ENCODE measurements at regions not wholly inside any gene's neighbourhood (a gene's known extent, or its start where the extent isn't known, plus 50 kb on each side); places are given as distances from the start of the nearest gene placed in this dataset.

GRCh38 chr12:5195691-5196090 is 152.0 kb downstream of the KCNA5 start:
- DNase-seq (ENCODE audit: low spot score), result no peak

- no peak for DNase-seq (ENCODE audit: low spot score)
Observed at GRCh38 chr12:5197131-5197530, 153.5 kb downstream of the KCNA5 start.

- no peak for DNase-seq (ENCODE audit: low spot score)
Observed at GRCh38 chr12:5197656-5198055, 154.0 kb downstream of the KCNA5 start.

GRCh38 chr12:5200278-5201087 is 156.8 kb downstream of the KCNA5 start:
- peak; percentile 54 for DNase-seq (ENCODE audit: low spot score)

GRCh38 chr12:5201554-5202218 is 158.0 kb downstream of the KCNA5 start:
- no peak for DNase-seq (ENCODE audit: low spot score)

GRCh38 chr12:5203274-5203673 is 159.6 kb downstream of the KCNA5 start:
- DNase-seq (ENCODE audit: low spot score), result no peak

- DNase-seq (ENCODE audit: low spot score), result no peak
Observed at GRCh38 chr12:5203720-5204119, 160.0 kb downstream of the KCNA5 start.

GRCh38 chr12:5204271-5204670 is 160.6 kb downstream of the KCNA5 start:
- DNase-seq (ENCODE audit: low spot score), result no peak

GRCh38 chr12:5204831-5205230 is 161.2 kb downstream of the KCNA5 start:
- no peak for DNase-seq (ENCODE audit: low spot score)

- DNase-seq (ENCODE audit: low spot score), result no peak
Observed at GRCh38 chr12:5206401-5207175, 162.9 kb downstream of the KCNA5 start.

- DNase-seq (ENCODE audit: low spot score), result no peak
Observed at GRCh38 chr12:5210179-5210922, 166.7 kb downstream of the KCNA5 start.

- DNase-seq (ENCODE audit: low spot score), result no peak
Observed at GRCh38 chr12:5210923-5211290, 167.2 kb downstream of the KCNA5 start.

GRCh38 chr12:5213336-5213735 is 169.7 kb downstream of the KCNA5 start:
- DNase-seq (ENCODE audit: low spot score), result no peak

- no peak for DNase-seq (ENCODE audit: low spot score)
Observed at GRCh38 chr12:5213990-5214389, 170.3 kb downstream of the KCNA5 start.

GRCh38 chr12:5217936-5218335 is 174.3 kb downstream of the KCNA5 start:
- no peak for DNase-seq (ENCODE audit: low spot score)

GRCh38 chr12:5220099-5220498 is 176.4 kb downstream of the KCNA5 start:
- peak; percentile 50 for DNase-seq (ENCODE audit: low spot score)

GRCh38 chr12:5220835-5221234 is 177.2 kb downstream of the KCNA5 start:
- peak; percentile 77 for DNase-seq (ENCODE audit: low spot score)

GRCh38 chr12:5222011-5222461 is 178.4 kb downstream of the KCNA5 start:
- no peak for DNase-seq (ENCODE audit: low spot score)

GRCh38 chr12:5222729-5223128 is 179.1 kb downstream of the KCNA5 start:
- no peak for DNase-seq (ENCODE audit: low spot score)

GRCh38 chr12:5223881-5224280 is 180.2 kb downstream of the KCNA5 start:
- DNase-seq (ENCODE audit: low spot score), result no peak

- DNase-seq (ENCODE audit: low spot score), result no peak
Observed at GRCh38 chr12:5226581-5226980, 182.9 kb downstream of the KCNA5 start.
